Keratinocyte (primary cell): ENCODE measurements at regions not wholly inside any gene's neighbourhood (a gene's known extent, or its start where the extent isn't known, plus 50 kb on each side); places are given as distances from the start of the nearest gene placed in this dataset.

Experiments
- DNase-seq: peaks from one replicate; pipeline ENCODE4 v3.0.0-alpha.2; 2011; ENCODE audit warnings: low read depth, missing footprints, low spot score
- FAIRE-seq: peaks from 2 replicates; lab custom pipeline; 2011; peaks lifted over from hg19 to GRCh38; lab: Jason Lieb, UNC
- H2AFZ ChIP-seq: 2 replicates; pipeline ENCODE4 v1.6.0; 2012; ENCODE audit warnings: low read length, control low read depth, inconsistent platforms; ENCODE audit not compliant: control insufficient read depth
- H3K27ac ChIP-seq: 2 replicates; pipeline ENCODE4 v1.5.1; 2011; ENCODE audit warnings: low read length; ENCODE audit not compliant: control insufficient read depth, insufficient read depth
- H3K27me3 ChIP-seq: 3 replicates; pipeline ENCODE4 v1.6.0; 2011; ENCODE audit warnings: low read length; ENCODE audit not compliant: control insufficient read depth, insufficient read depth; ENCODE audit errors: extremely low read depth
- H3K36me3 ChIP-seq, 2 experiments: 2 replicates in 1 of 2; 3 replicates in 1 of 2; pipeline ENCODE4 v1.5.1; 2011; ENCODE audit warnings: low read length in 2 of 2, mild to moderate bottlenecking in 1 of 2; ENCODE audit not compliant: control insufficient read depth in 2 of 2, insufficient read depth in 2 of 2; ENCODE audit errors: extremely low read depth in 1 of 2
- H3K4me1 ChIP-seq: 3 replicates; pipeline ENCODE4 v1.5.1; 2011; ENCODE audit warnings: low read length; ENCODE audit not compliant: control insufficient read depth, insufficient read depth; ENCODE audit errors: extremely low read depth
- H3K4me2 ChIP-seq: 3 replicates; pipeline ENCODE4 v1.6.0; 2011; ENCODE audit warnings: low read depth, low read length; ENCODE audit not compliant: control insufficient read depth, insufficient read depth; ENCODE audit errors: extremely low read depth
- H3K4me3 ChIP-seq, 3 experiments: fragments of 200-600 bp in 1 of 3; sonication (generic) in 1 of 3; 2 replicates in 2 of 3; 3 replicates in 1 of 3; pipeline ENCODE4 v1.5.1; 2011 to 2016; ENCODE audit warnings: low read length in 3 of 3, mild to moderate bottlenecking in 3 of 3, control low read depth in 2 of 3, inconsistent platforms in 1 of 3, low read depth in 1 of 3, mixed read lengths in 1 of 3, mixed run types in 1 of 3, moderate library complexity in 1 of 3; ENCODE audit not compliant: control insufficient read depth in 2 of 3, insufficient read depth in 2 of 3; ENCODE audit errors: extremely low read depth in 1 of 3
- H3K79me2 ChIP-seq: 2 replicates; pipeline ENCODE4 v1.6.0; 2012; ENCODE audit warnings: low read length; ENCODE audit not compliant: control insufficient read depth, insufficient read depth
- H3K9ac ChIP-seq: 3 replicates; pipeline ENCODE4 v1.6.0; 2011; ENCODE audit warnings: low read length; ENCODE audit not compliant: control insufficient read depth, insufficient read depth; ENCODE audit errors: extremely low read depth
- H3K9me1 ChIP-seq: 3 replicates; pipeline ENCODE4 v1.6.0; 2011; ENCODE audit warnings: low read length; ENCODE audit not compliant: control insufficient read depth, insufficient read depth; ENCODE audit errors: extremely low read depth
- H3K9me3 ChIP-seq: 2 replicates; pipeline ENCODE4 v1.5.1; 2012; ENCODE audit warnings: low read depth, low read length; ENCODE audit not compliant: control insufficient read depth
- H4K20me1 ChIP-seq: 3 replicates; pipeline ENCODE4 v1.6.0; 2011; ENCODE audit warnings: low read length; ENCODE audit not compliant: control insufficient read depth, insufficient read depth; ENCODE audit errors: extremely low read depth
- CTCF ChIP-seq, 3 experiments: IDR thresholded peaks in 1 of 3; conservative IDR thresholded peaks in 1 of 3; optimal IDR thresholded peaks in 1 of 3; 2 replicates in 2 of 3; 3 replicates in 1 of 3; pipeline versions ENCODE3 to v1.5.1; 2011; ENCODE audit warnings: low read length in 3 of 3, mild to moderate bottlenecking in 3 of 3, moderate library complexity in 2 of 3, control low read depth in 1 of 3, inconsistent platforms in 1 of 3; ENCODE audit not compliant: insufficient read depth in 2 of 3; ENCODE audit errors: extremely low read depth in 1 of 3
- EZH2 ChIP-seq: IDR thresholded peaks from one replicate; pipeline ENCODE4 v1.6.1; 2012; ENCODE audit warnings: inconsistent platforms, mild to moderate bottlenecking, low read length, moderate library complexity
- dilution Hi-C: fragments of 300-500 bp; cut with MboI; formaldehyde crosslinking; loops from one replicate; pipeline ENCODE4 v1.7.0; 2020; ENCODE audit warnings: low sequenced_read_pairs; ENCODE audit not compliant: extremely low pct_ligation_motif_present
- small RNA-seq, 3 experiments: library from RNA; depleted of rRNA; stranded (forward); fragments of <200 nt; gene quantifications; one replicate each; pipeline ENCODE3, GENCODE V24; 2012; ENCODE audit warnings: low read depth in 3 of 3, low replicate concordance in 1 of 3; ENCODE audit not compliant: insufficient read length in 3 of 3

DNA sequence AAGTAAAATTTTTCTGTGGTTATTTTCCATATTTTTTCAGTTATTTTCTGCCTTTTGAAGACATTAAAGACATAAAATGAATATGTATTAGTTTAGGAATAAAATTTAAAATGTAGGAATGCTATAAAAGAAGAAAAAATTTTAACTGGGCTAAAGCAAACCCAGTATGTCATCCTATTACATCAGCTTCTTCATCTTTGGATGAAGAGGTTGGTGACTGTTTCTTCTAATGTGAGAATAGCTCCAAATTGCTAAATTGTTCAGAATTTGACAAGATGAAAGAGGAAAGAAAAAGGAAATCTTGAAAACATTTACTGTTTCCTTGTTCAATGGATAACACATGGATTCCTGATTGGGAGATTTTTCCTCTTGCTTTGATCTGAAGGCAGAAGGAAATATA, 52.7 kb upstream of the PZP start:
- H2AFZ ChIP-seq, result no peak overlapping the region
- H3K9me1 ChIP-seq, result no peaks in the 10 kb centered on the region
- no peaks in the 10 kb centered on the region for H3K9me3 ChIP-seq
- no peaks in the 10 kb centered on the region for H4K20me1 ChIP-seq
- TF ChIP-seq CTCF (optimal IDR thresholded peaks at IDR 0.05 in 1 of 3, IDR thresholded peaks at IDR 0.05 in 1 of 3, conservative IDR thresholded peaks at IDR 0.05 in 1 of 3; ENCODE audit: extremely low read depth in 1 of 3, insufficient read depth in 2 of 3, low read length in 3 of 3) (no peak), EZH2 (no peak)
- dilution Hi-C loops, result loop anchor here (25.0 kb wide), 1 partner anchor 99 kb away; no protein-coding TSS in a partner anchor
- no peaks in the 10 kb centered on the region for H3K36me3 ChIP-seq
- no peak overlapping the region for H3K4me3 ChIP-seq
- FAIRE-seq (no peak), DNase-seq (no peak)
- H3K27me3 ChIP-seq, result no peaks in the 10 kb centered on the region
- H3K4me1 ChIP-seq, result no peaks in the 10 kb centered on the region
- H3K27ac ChIP-seq, result no peak overlapping the region
- H3K9ac ChIP-seq, result no peak overlapping the region
- H3K79me2 ChIP-seq, result no peaks in the 10 kb centered on the region
- no peak overlapping the region for H3K4me2 ChIP-seq

GRCh38 chr12:9258676-9259075, 50.5 kb upstream of the PZP start:
- H2AFZ ChIP-seq, result no peak overlapping the region
- no peaks in the 10 kb centered on the region for H3K36me3 ChIP-seq
- H3K4me3 ChIP-seq, result no peak overlapping the region
- no peaks in the 10 kb centered on the region for H4K20me1 ChIP-seq
- H3K27me3 ChIP-seq, result peaks cover 3% of the 10 kb centered on the region
- no peaks in the 10 kb centered on the region for H3K9me1 ChIP-seq
- H3K79me2 ChIP-seq, result no peaks in the 10 kb centered on the region
- H3K9ac ChIP-seq, result no peak overlapping the region
- TF ChIP-seq CTCF (optimal IDR thresholded peaks at IDR 0.05 in 1 of 3, IDR thresholded peaks at IDR 0.05 in 1 of 3, conservative IDR thresholded peaks at IDR 0.05 in 1 of 3; ENCODE audit: extremely low read depth in 1 of 3, insufficient read depth in 2 of 3, low read length in 3 of 3) (no peak), EZH2 (no peak)
- DNase-seq (no peak), FAIRE-seq (no peak)
- H3K27ac ChIP-seq, result no peak overlapping the region
- no peak overlapping the region for H3K4me2 ChIP-seq
- dilution Hi-C loops, result loop anchor here (25.0 kb wide), 1 partner anchor 96 kb away; no protein-coding TSS in a partner anchor
- H3K9me3 ChIP-seq, result no peaks in the 10 kb centered on the region
- H3K4me1 ChIP-seq, result no peaks in the 10 kb centered on the region

Small RNA genes lying in the stretch of these regions (small RNA-seq; reads per million reads assigned to genes)
- gene RF00072, result 0 reads per million in 3 experiments
